ENCODE measurements at regions not wholly inside any gene's neighbourhood (a gene's known extent, or its start where the extent isn't known, plus 50 kb on each side); places are given as distances from the start of the nearest gene placed in this dataset.

- Histone ChIP-seq H3K18ac (ENCODE audit: low read depth, low read length) (no peak overlapping the region), H3K9ac (ENCODE audit: low read depth, low read length) (no peak overlapping the region), H3K9me1 (ENCODE audit: insufficient read depth, low read length) (no peaks in the 10 kb centered on the region), H3K27ac (ENCODE audit: insufficient read depth, low read length) (no peak overlapping the region), H2BK15ac (ENCODE audit: low read depth, low read length) (no peak overlapping the region), H4K20me1 (ENCODE audit: insufficient read depth, low read length) (no peaks in the 10 kb centered on the region), H3K23ac (ENCODE audit: low read depth, low read length) (no peak overlapping the region), H3K4me1 (ENCODE audit: control insufficient read depth, insufficient read depth, low read length) (no peaks in the 10 kb centered on the region), H4K91ac (ENCODE audit: insufficient read depth, low read depth, low read length) (no peak overlapping the region), H4K8ac (ENCODE audit: low read depth in 2 of 2, low read length in 2 of 2) (no peak overlapping the region), H2BK20ac (ENCODE audit: low read depth, low read length) (no peak overlapping the region), H3K4me3 (ENCODE audit: insufficient read depth, low read depth, low read length) (no peak overlapping the region), H3K4me2 (ENCODE audit: low read depth, low read length) (no peak overlapping the region), H2AK5ac (ENCODE audit: low read depth, low read length) (no peak overlapping the region), H2AK9ac (replicated peaks; ENCODE audit: low read depth, low read length, poor library complexity) (no peak overlapping the region), H3K9me3 (ENCODE audit: control insufficient read depth, insufficient read depth, low read length) (peaks cover 2% of the 10 kb centered on the region; the same call in 1 of the 2 replicates), H3K14ac (replicated peaks; ENCODE audit: low read depth, low read length) (no peak overlapping the region), H2AFZ (replicated peaks; ENCODE audit: low read length, poor library complexity) (no peak overlapping the region), H2BK5ac (ENCODE audit: low read depth, low read length, poor library complexity, severe bottlenecking) (no peak overlapping the region), H4K5ac (ENCODE audit: low read depth, low read length) (no peak overlapping the region), H3K79me1 (ENCODE audit: low read depth in 1 of 2, low read length in 2 of 2) (no peaks in the 10 kb centered on the region), H2BK120ac (ENCODE audit: low read depth, low read length) (no peak overlapping the region), H3K4ac (ENCODE audit: low read depth, low read length) (no peak overlapping the region), H3K36me3 (ENCODE audit: control insufficient read depth, insufficient read depth, low read length) (no peaks in the 10 kb centered on the region), H3K56ac (ENCODE audit: extremely low read depth, insufficient read depth, low read length) (no peak overlapping the region), H3K27me3 (ENCODE audit: control insufficient read depth, insufficient read depth, low read length) (no peaks in the 10 kb centered on the region)
- in situ Hi-C loops (cut with MboI; ENCODE audit: low sequenced_read_pairs), result no loop called here
- ChIA-PET POLR2A (ENCODE audit: unreplicated experiment) (no interaction called here), CTCF (no interaction called here)
- whole genome bisulfite sequencing, 2 experiments (ENCODE audit: extremely low coverage in 2 of 2, insufficient read length in 1 of 2), result no CpG with 5 or more reads among the region's 1 CpG
- ATAC-seq (ENCODE audit: low read depth) (no peak), DNase-seq (no peak)
- intact Hi-C loops (cut with micrococcal nuclease), result no loop called here
- no TSS peak for BruUV-seq (replicated peaks)
- TF ChIP-seq RFX5 (IDR thresholded peaks at IDR 0.05; ENCODE audit: low read depth, low read length), result no peak
- dilution Hi-C loops (cut with HindIII; ENCODE audit: low sequenced_read_pairs, unreplicated experiment), result no loop called here
These were observed 856.5 kb downstream of the GATA3 start for GRCh38 chr10:8911032-8911431.

All from IMR-90 (cell line).